H9 (cell line): ENCODE measurements at regions not wholly inside any gene's neighbourhood (a gene's known extent, or its start where the extent isn't known, plus 50 kb on each side); places are given as distances from the start of the nearest gene placed in this dataset.

Experiments used
- DNase-seq: peaks from one replicate; pipeline ENCODE4 v3.0.0-alpha.2; 2017
- H2AFZ ChIP-seq: one replicate; pipeline ENCODE4 v1.6.1; 2013; ENCODE audit warnings: mild to moderate bottlenecking, low read length, control low read depth, moderate library complexity
- H2AK5ac ChIP-seq: 2 replicates; pipeline ENCODE4 v1.6.1; 2013; ENCODE audit warnings: low read length, control low read depth, mixed read lengths; ENCODE audit not compliant: insufficient read length
- H2BK120ac ChIP-seq: one replicate; pipeline ENCODE4 v1.6.1; 2013; ENCODE audit warnings: low read depth, mild to moderate bottlenecking, low read length, control low read depth, inconsistent platforms; ENCODE audit not compliant: poor library complexity, severe bottlenecking
- H2BK12ac ChIP-seq: 2 replicates; pipeline ENCODE4 v1.6.1; 2013; ENCODE audit warnings: low read length, control low read depth, mixed read lengths, low read depth; ENCODE audit not compliant: insufficient read length
- H2BK15ac ChIP-seq: 2 replicates; pipeline ENCODE4 v1.6.1; 2013; ENCODE audit warnings: low read depth, low read length, control low read depth
- H2BK20ac ChIP-seq: one replicate; pipeline ENCODE4 v1.6.1; 2013; ENCODE audit warnings: low read depth, mild to moderate bottlenecking, low read length, control low read depth, inconsistent platforms; ENCODE audit not compliant: poor library complexity, severe bottlenecking
- H2BK5ac ChIP-seq: 2 replicates; pipeline ENCODE4 v1.6.1; 2013; ENCODE audit warnings: low read length, control low read depth, mixed read lengths; ENCODE audit not compliant: insufficient read length
- H3K14ac ChIP-seq: 2 replicates; pipeline ENCODE4 v1.6.1; 2013; ENCODE audit warnings: low read length, control low read depth; ENCODE audit not compliant: insufficient read depth
- H3K18ac ChIP-seq: 2 replicates; pipeline ENCODE4 v1.6.1; 2013; ENCODE audit warnings: low read depth, mild to moderate bottlenecking, mixed read lengths, low read length, control low read depth; ENCODE audit not compliant: insufficient read length
- H3K23ac ChIP-seq: 2 replicates; pipeline ENCODE4 v1.6.1; 2013; ENCODE audit warnings: low read length, control low read depth, mixed read lengths, low read depth; ENCODE audit not compliant: insufficient read length
- H3K23me2 ChIP-seq: 2 replicates; pipeline ENCODE4 v1.6.1; 2013; ENCODE audit warnings: low read depth, mild to moderate bottlenecking, mixed read lengths, low read length, control low read depth; ENCODE audit not compliant: insufficient read length, poor library complexity, severe bottlenecking
- H3K27ac ChIP-seq: 2 replicates; pipeline ENCODE4 v1.5.1; 2013; ENCODE audit warnings: low read length, control low read depth, mixed read lengths, low read depth; ENCODE audit not compliant: insufficient read length
- H3K27me3 ChIP-seq: 2 replicates; pipeline ENCODE4 v1.6.1; 2013; ENCODE audit warnings: low read length, control low read depth, inconsistent platforms; ENCODE audit not compliant: insufficient read depth
- H3K4ac ChIP-seq: 2 replicates; pipeline ENCODE4 v1.6.1; 2013; ENCODE audit warnings: low read depth, mild to moderate bottlenecking, control low read depth, inconsistent platforms, low read length, moderate library complexity
- H3K4me1 ChIP-seq: 2 replicates; pipeline ENCODE4 v1.6.1; 2013; ENCODE audit warnings: low read length, control low read depth, inconsistent platforms; ENCODE audit not compliant: insufficient read depth
- H3K4me2 ChIP-seq: 2 replicates; pipeline ENCODE4 v1.6.1; 2013; ENCODE audit warnings: low read length, control low read depth, mixed read lengths; ENCODE audit not compliant: insufficient read length, insufficient read depth
- H3K56ac ChIP-seq: 2 replicates; pipeline ENCODE4 v1.6.1; 2013; ENCODE audit warnings: low read depth, mild to moderate bottlenecking, mixed read lengths, low read length, control low read depth; ENCODE audit not compliant: insufficient read length
- H3K79me1 ChIP-seq: 2 replicates; pipeline ENCODE4 v1.6.1; 2013; ENCODE audit warnings: low read depth, mild to moderate bottlenecking, moderate library complexity, low read length, control low read depth, inconsistent platforms; ENCODE audit not compliant: insufficient read depth, poor library complexity, severe bottlenecking
- H3K79me2 ChIP-seq: 2 replicates; pipeline ENCODE4 v1.6.1; 2013; ENCODE audit warnings: low read length, control low read depth, inconsistent platforms; ENCODE audit not compliant: insufficient read depth
- H3K9ac ChIP-seq: 2 replicates; pipeline ENCODE4 v1.6.1; 2013; ENCODE audit warnings: low read length, control low read depth, mixed read lengths; ENCODE audit not compliant: insufficient read length; ENCODE audit errors: extremely low read depth
- H3K9me3 ChIP-seq: one replicate; pipeline ENCODE4 v1.6.1; 2013; ENCODE audit warnings: low read depth, low read length, inconsistent platforms; ENCODE audit not compliant: control insufficient read depth
- H3T11ph ChIP-seq: one replicate; pipeline ENCODE4 v1.6.1; 2013; ENCODE audit warnings: mild to moderate bottlenecking, low read length, control low read depth, inconsistent platforms
- H4K20me1 ChIP-seq: one replicate; pipeline ENCODE4 v1.6.1; 2013; ENCODE audit not compliant: control insufficient read depth, insufficient read length, insufficient read depth
- H4K5ac ChIP-seq: 2 replicates; pipeline ENCODE4 v1.6.1; 2013; ENCODE audit warnings: low read depth, mild to moderate bottlenecking, mixed read lengths, low read length, control low read depth; ENCODE audit not compliant: insufficient read length
- H4K8ac ChIP-seq: replicated peaks from 2 replicates; pipeline ENCODE4 v1.6.1; 2013; ENCODE audit warnings: low read length, control low read depth, mixed read lengths, low read depth; ENCODE audit not compliant: insufficient read length
- H4K91ac ChIP-seq: 2 replicates; pipeline ENCODE4 v1.6.1; 2013; ENCODE audit warnings: low read depth, mild to moderate bottlenecking, moderate library complexity, mixed read lengths, low read length, control low read depth; ENCODE audit not compliant: insufficient read length
- H3K27ac Mint-ChIP-seq, 3 experiments: 2 replicates in 2 of 3; 3 replicates in 1 of 3; pipeline ENCODE4 v1.8.0; 2020 to 2021; ENCODE audit warnings: mixed read lengths in 3 of 3, mild to moderate bottlenecking in 1 of 3, moderate library complexity in 1 of 3
- H3K27me3 Mint-ChIP-seq: 2 replicates; pipeline ENCODE4 v1.8.0; 2021; ENCODE audit warnings: low read depth, mild to moderate bottlenecking, moderate library complexity, mixed read lengths
- H3K36me3 Mint-ChIP-seq, 3 experiments: 2 replicates in 2 of 3; 3 replicates in 1 of 3; pipeline ENCODE4 v1.8.0; 2020 to 2021; ENCODE audit warnings: low read depth in 3 of 3, mixed read lengths in 3 of 3; ENCODE audit not compliant: insufficient read depth in 1 of 3
- H3K4me1 Mint-ChIP-seq, 2 experiments: 2 replicates each; pipeline ENCODE4 v1.8.0; 2020; ENCODE audit warnings: mixed read lengths in 2 of 2
- H3K4me3 Mint-ChIP-seq, 2 experiments: 2 replicates in 1 of 2; 3 replicates in 1 of 2; pipeline ENCODE4 v1.8.0; 2020 to 2021; ENCODE audit warnings: mild to moderate bottlenecking in 2 of 2, mixed read lengths in 2 of 2, moderate library complexity in 1 of 2
- H3K9me3 Mint-ChIP-seq, 2 experiments: 2 replicates in 1 of 2; 3 replicates in 1 of 2; pipeline ENCODE4 v1.8.0; 2020; ENCODE audit warnings: mild to moderate bottlenecking in 2 of 2, mixed read lengths in 2 of 2, moderate library complexity in 1 of 2
- CTCF ChIP-seq: fragments of 200-600 bp; sonication (generic); conservative IDR thresholded peaks from 3 replicates; pipeline ENCODE4 v1.8.0; 2021; ENCODE audit warnings: antibody characterized with exemption, mild to moderate bottlenecking
- WGBS: extraction: QIAGEN DNeasy Blood & Tissue Kit; methylation state at CpG from one replicate; pipeline ENCODE4 v1.1.7; 2013; ENCODE audit warnings: missing lambda C conversion rate, low lambda C conversion rate, mixed read lengths; ENCODE audit not compliant: insufficient read length; ENCODE audit errors: extremely low coverage; 5-methylcytosine and 5-hydroxymethylcytosine counted together

GRCh38 chr16:54582631-54583250 is 296.2 kb upstream of the IRX3 start:
- H3K4me2 ChIP-seq = no peak overlapping the region
- no peak for TF ChIP-seq CTCF
- no peak overlapping the region for H2BK5ac ChIP-seq
- H3K56ac ChIP-seq = no peak overlapping the region
- peaks cover 4% of the 10 kb centered on the region for H3K4me1 ChIP-seq
- no peak overlapping the region for H3K9ac ChIP-seq
- H4K8ac ChIP-seq = no peak overlapping the region
- peaks cover 48 to 55% of the 10 kb centered on the region in 2 experiments for H3K4me1 Mint-ChIP-seq
- H2BK12ac ChIP-seq = no peak overlapping the region
- WGBS = no CpG with 5 or more reads among the region's 11 CpGs
- peaks cover 12% of the 10 kb centered on the region for H3K27me3 Mint-ChIP-seq
- H3K79me1 ChIP-seq = no peaks in the 10 kb centered on the region
- H2AFZ ChIP-seq = no peak overlapping the region
- H3K23ac ChIP-seq = no peak overlapping the region
- no peak overlapping the region for H3K4ac ChIP-seq
- no peaks in the 10 kb centered on the region for H4K20me1 ChIP-seq
- no peak overlapping the region for H2AK5ac ChIP-seq
- no peaks in the 10 kb centered on the region; a peak in 1 of 7 replicates for H3K36me3 Mint-ChIP-seq
- no peaks in the 10 kb centered on the region; a peak in 1 of 5 replicates for H3K9me3 Mint-ChIP-seq
- no peak for DNase-seq
- no peaks in the 10 kb centered on the region for H3K27me3 ChIP-seq
- H3T11ph ChIP-seq = no peak overlapping the region
- no peak overlapping the region for H3K4me3 Mint-ChIP-seq
- no peak overlapping the region for H3K14ac ChIP-seq
- no peaks in the 10 kb centered on the region for H3K9me3 ChIP-seq
- H2BK20ac ChIP-seq = no peak overlapping the region
- no peak overlapping the region for H2BK120ac ChIP-seq
- no peaks in the 10 kb centered on the region for H3K23me2 ChIP-seq
- no peak overlapping the region for H2BK15ac ChIP-seq
- H3K27ac Mint-ChIP-seq = no peak overlapping the region; a peak in 1 of 7 replicates
- H4K5ac ChIP-seq = no peak overlapping the region
- no peaks in the 10 kb centered on the region for H3K79me2 ChIP-seq
- H4K91ac ChIP-seq = no peak overlapping the region
- no peak overlapping the region for H3K18ac ChIP-seq
- H3K27ac ChIP-seq = no peak overlapping the region
